Endodermal cell (in vitro differentiated cells): ENCODE measurements at regions not wholly inside any gene's neighbourhood (a gene's known extent, or its start where the extent isn't known, plus 50 kb on each side); places are given as distances from the start of the nearest gene placed in this dataset.

Source experiments
- DNase-seq: peaks from one replicate; pipeline ENCODE4 v3.0.0-alpha.2; 2017
- H3K27ac ChIP-seq: 2 replicates; pipeline ENCODE4 v1.5.1; 2013; ENCODE audit warnings: mild to moderate bottlenecking, low read depth, low read length, moderate library complexity
- H3K27me3 ChIP-seq: 2 replicates; pipeline ENCODE4 v1.6.1; 2013; ENCODE audit warnings: mild to moderate bottlenecking, low read length, moderate library complexity; ENCODE audit not compliant: insufficient read depth, control insufficient read depth, poor library complexity, severe bottlenecking
- H3K36me3 ChIP-seq: 2 replicates; pipeline ENCODE4 v1.7.0; 2013; ENCODE audit warnings: mild to moderate bottlenecking, low read length, moderate library complexity; ENCODE audit not compliant: control insufficient read depth, insufficient read depth
- H3K4me1 ChIP-seq: one replicate; pipeline ENCODE4 v1.7.0; 2013; ENCODE audit warnings: low read length; ENCODE audit not compliant: control insufficient read depth, insufficient read depth
- H3K4me3 ChIP-seq: 2 replicates; pipeline ENCODE4 v1.5.1; 2013; ENCODE audit warnings: mild to moderate bottlenecking, low read length, moderate library complexity
- H3K9ac ChIP-seq: 2 replicates; pipeline ENCODE4 v1.6.1; 2013; ENCODE audit warnings: mild to moderate bottlenecking, low read length, moderate library complexity; ENCODE audit not compliant: poor library complexity, severe bottlenecking; ENCODE audit errors: extremely low read depth
- H3K9me3 ChIP-seq: 2 replicates; pipeline ENCODE4 v1.6.1; 2013; ENCODE audit warnings: mild to moderate bottlenecking, low read length, moderate library complexity; ENCODE audit not compliant: control insufficient read depth
- H3K27ac Mint-ChIP-seq: 2 replicates; pipeline ENCODE4 v1.8.0; 2020; ENCODE audit warnings: mixed read lengths
- H3K27me3 Mint-ChIP-seq: 2 replicates; pipeline ENCODE4 v1.8.0; 2021; ENCODE audit warnings: mild to moderate bottlenecking, mixed read lengths; ENCODE audit not compliant: insufficient read depth
- H3K36me3 Mint-ChIP-seq: 2 replicates; pipeline ENCODE4 v1.8.0; 2020; ENCODE audit warnings: low read depth, mixed read lengths
- H3K4me1 Mint-ChIP-seq: 2 replicates; pipeline ENCODE4 v1.8.0; 2020; ENCODE audit warnings: mixed read lengths
- H3K4me3 Mint-ChIP-seq: 2 replicates; pipeline ENCODE4 v1.8.0; 2020; ENCODE audit warnings: mild to moderate bottlenecking, moderate library complexity, mixed read lengths
- H3K9me3 Mint-ChIP-seq: 2 replicates; pipeline ENCODE4 v1.8.0; 2020; ENCODE audit warnings: mild to moderate bottlenecking, mixed read lengths
- CTCF ChIP-seq: fragments of 200-600 bp; sonication (generic); conservative IDR thresholded peaks from 2 replicates; pipeline ENCODE4 v1.5.0; 2021; ENCODE audit warnings: antibody characterized with exemption, mild to moderate bottlenecking
- WGBS, 2 experiments: methylation state at CpG; one replicate each; pipeline versions ENCODE4 v1.1.5 to v1.1.7; 2013; ENCODE audit warnings: missing lambda C conversion rate in 2 of 2, mixed read lengths in 1 of 2; ENCODE audit not compliant: insufficient coverage in 1 of 2, insufficient read length in 1 of 2; 5-methylcytosine and 5-hydroxymethylcytosine counted together

GRCh38 chr3:153599685-153600084, 437.7 kb downstream of the RAP2B start:
- Histone ChIP-seq H3K9me3 (no peaks in the 10 kb centered on the region), H3K36me3 (no peaks in the 10 kb centered on the region), H3K27ac (no peak overlapping the region), H3K4me1 (no peaks in the 10 kb centered on the region), H3K9ac (no peak overlapping the region), H3K27me3 (no peaks in the 10 kb centered on the region), H3K4me3 (no peak overlapping the region)
- no peaks in the 10 kb centered on the region for H3K9me3 Mint-ChIP-seq
- no peaks in the 10 kb centered on the region for H3K36me3 Mint-ChIP-seq
- no peak overlapping the region for H3K27ac Mint-ChIP-seq
- no peak for DNase-seq
- no peak overlapping the region for H3K4me3 Mint-ChIP-seq
- peaks cover 12% of the 10 kb centered on the region for H3K4me1 Mint-ChIP-seq
- 86 to 88% methylated on average over 2 of the region's 2 CpGs for WGBS, 2 experiments
- no peak for TF ChIP-seq CTCF
- H3K27me3 Mint-ChIP-seq = no peaks in the 10 kb centered on the region

DNA sequence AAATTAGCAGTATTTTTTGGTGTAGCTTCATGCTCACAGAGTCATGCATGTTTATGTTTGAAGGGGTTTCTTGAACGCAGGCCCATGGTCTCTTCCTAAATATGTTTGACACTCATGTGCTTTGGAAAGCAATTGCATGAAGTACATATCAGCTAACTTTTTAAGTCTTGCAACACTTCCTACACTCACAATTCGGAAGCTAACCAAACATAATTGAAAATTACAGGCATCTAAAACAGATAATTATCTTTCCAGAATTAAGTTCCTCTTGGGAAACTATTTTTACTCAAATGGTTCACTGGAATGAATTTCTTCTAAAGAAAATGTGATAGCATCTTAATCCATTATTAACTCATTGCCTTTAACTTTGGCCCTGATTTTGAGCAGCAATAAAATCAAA, 438.9 kb downstream of the RAP2B start:
- no peak overlapping the region for H3K4me3 Mint-ChIP-seq
- no peaks in the 10 kb centered on the region for H3K9me3 Mint-ChIP-seq
- no peaks in the 10 kb centered on the region for H3K27me3 ChIP-seq
- no peaks in the 10 kb centered on the region for H3K27me3 Mint-ChIP-seq
- peaks cover 17% of the 10 kb centered on the region for H3K4me1 Mint-ChIP-seq
- peaks cover 5% of the 10 kb centered on the region for H3K4me1 ChIP-seq
- DNase-seq = no peak
- no peaks in the 10 kb centered on the region for H3K36me3 ChIP-seq
- no peak overlapping the region for H3K9ac ChIP-seq
- H3K4me3 ChIP-seq = no peak overlapping the region
- H3K36me3 Mint-ChIP-seq = no peaks in the 10 kb centered on the region
- TF ChIP-seq CTCF = no peak
- no peak overlapping the region for H3K27ac ChIP-seq
- no peak overlapping the region for H3K27ac Mint-ChIP-seq
- no peaks in the 10 kb centered on the region for H3K9me3 ChIP-seq
- WGBS, 2 experiments = 98 to 100% methylated on average over 1 to 2 of the region's 2 CpGs

- H3K4me1 ChIP-seq = peaks cover 5% of the 10 kb centered on the region
- WGBS, 2 experiments = 95 to 100% methylated on average over 1 of the region's 1 CpG
- Mint-ChIP-seq H3K36me3 (no peaks in the 10 kb centered on the region), H3K4me3 (no peak overlapping the region), H3K27me3 (no peaks in the 10 kb centered on the region), H3K4me1 (peaks cover 18% of the 10 kb centered on the region), H3K27ac (no peak overlapping the region), H3K9me3 (no peaks in the 10 kb centered on the region)
- no peaks in the 10 kb centered on the region for H3K9me3 ChIP-seq
- no peak overlapping the region for H3K4me3 ChIP-seq
- TF ChIP-seq CTCF = no peak
- H3K27me3 ChIP-seq = no peaks in the 10 kb centered on the region
- H3K36me3 ChIP-seq = no peaks in the 10 kb centered on the region
- no peak overlapping the region for H3K27ac ChIP-seq
- DNase-seq = no peak
- H3K9ac ChIP-seq = no peak overlapping the region
These were observed 439.4 kb downstream of the RAP2B start for GRCh38 chr3:153601374-153601853.
